PFSK-1 (cell line): ENCODE measurements at regions not wholly inside any gene's neighbourhood (a gene's known extent, or its start where the extent isn't known, plus 50 kb on each side); places are given as distances from the start of the nearest gene placed in this dataset.

ENCODE experiments used
- FOXP2 ChIP-seq: optimal IDR thresholded peaks from 2 replicates; pipeline ENCODE3; 2011; ENCODE audit warnings: borderline replicate concordance, control low read depth, inconsistent platforms; ENCODE audit not compliant: insufficient read depth; ENCODE audit errors: extremely low read length, extremely low read depth
- POLR2AphosphoS5 ChIP-seq: IDR thresholded peaks from 2 replicates; pipeline ENCODE4 v1.6.1; 2012; ENCODE audit warnings: low read depth, mild to moderate bottlenecking, control low read depth, low read length, moderate library complexity
- SIN3A ChIP-seq: IDR thresholded peaks from 2 replicates; pipeline ENCODE4 v1.6.1; 2012; ENCODE audit warnings: mild to moderate bottlenecking, low read length, moderate library complexity, borderline replicate concordance; ENCODE audit not compliant: insufficient read depth
- TAF1 ChIP-seq: IDR thresholded peaks from 2 replicates; pipeline ENCODE4 v1.6.1; 2012; ENCODE audit warnings: low read length, control low read depth, borderline replicate concordance; ENCODE audit not compliant: insufficient read depth
- TF ChIP-seq, protein P1 (sequence below), 2 experiments: IDR thresholded peaks; 2 replicates each; pipeline versions ENCODE4 v1.6.1 to v1.8.0; 2011 to 2012; ENCODE audit warnings: low read depth in 2 of 2, low read length in 2 of 2, control low read depth in 1 of 2, inconsistent platforms in 1 of 2, mild to moderate bottlenecking in 1 of 2, moderate library complexity in 1 of 2; ENCODE audit not compliant: insufficient read depth in 1 of 2

DNA sequence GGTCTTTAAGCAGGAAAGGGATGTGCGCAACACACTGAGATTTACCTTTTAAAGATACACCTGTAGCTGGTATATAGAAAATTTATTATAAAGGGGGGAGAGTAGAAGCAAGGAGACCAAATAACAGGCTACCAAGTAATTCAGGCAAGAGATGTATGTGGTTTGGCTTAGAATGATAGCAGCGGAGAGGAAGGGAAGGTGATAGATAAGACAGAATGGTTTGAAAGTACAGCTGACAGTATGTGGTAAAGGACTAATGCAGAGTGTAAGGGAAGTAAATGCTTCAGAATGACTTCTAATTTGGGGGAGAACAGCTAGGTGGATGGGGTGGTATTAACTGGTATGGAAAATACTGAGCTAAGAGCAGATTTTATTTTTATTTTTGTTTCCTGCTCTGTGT, 308.9 kb downstream of the ANTXR2 start:
- TF ChIP-seq FOXP2 (no peak), POLR2AphosphoS5 (no peak), TAF1 (no peak), SIN3A (no peak)
- TF ChIP-seq, protein P1, sequence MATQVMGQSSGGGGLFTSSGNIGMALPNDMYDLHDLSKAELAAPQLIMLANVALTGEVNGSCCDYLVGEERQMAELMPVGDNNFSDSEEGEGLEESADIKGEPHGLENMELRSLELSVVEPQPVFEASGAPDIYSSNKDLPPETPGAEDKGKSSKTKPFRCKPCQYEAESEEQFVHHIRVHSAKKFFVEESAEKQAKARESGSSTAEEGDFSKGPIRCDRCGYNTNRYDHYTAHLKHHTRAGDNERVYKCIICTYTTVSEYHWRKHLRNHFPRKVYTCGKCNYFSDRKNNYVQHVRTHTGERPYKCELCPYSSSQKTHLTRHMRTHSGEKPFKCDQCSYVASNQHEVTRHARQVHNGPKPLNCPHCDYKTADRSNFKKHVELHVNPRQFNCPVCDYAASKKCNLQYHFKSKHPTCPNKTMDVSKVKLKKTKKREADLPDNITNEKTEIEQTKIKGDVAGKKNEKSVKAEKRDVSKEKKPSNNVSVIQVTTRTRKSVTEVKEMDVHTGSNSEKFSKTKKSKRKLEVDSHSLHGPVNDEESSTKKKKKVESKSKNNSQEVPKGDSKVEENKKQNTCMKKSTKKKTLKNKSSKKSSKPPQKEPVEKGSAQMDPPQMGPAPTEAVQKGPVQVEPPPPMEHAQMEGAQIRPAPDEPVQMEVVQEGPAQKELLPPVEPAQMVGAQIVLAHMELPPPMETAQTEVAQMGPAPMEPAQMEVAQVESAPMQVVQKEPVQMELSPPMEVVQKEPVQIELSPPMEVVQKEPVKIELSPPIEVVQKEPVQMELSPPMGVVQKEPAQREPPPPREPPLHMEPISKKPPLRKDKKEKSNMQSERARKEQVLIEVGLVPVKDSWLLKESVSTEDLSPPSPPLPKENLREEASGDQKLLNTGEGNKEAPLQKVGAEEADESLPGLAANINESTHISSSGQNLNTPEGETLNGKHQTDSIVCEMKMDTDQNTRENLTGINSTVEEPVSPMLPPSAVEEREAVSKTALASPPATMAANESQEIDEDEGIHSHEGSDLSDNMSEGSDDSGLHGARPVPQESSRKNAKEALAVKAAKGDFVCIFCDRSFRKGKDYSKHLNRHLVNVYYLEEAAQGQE (IDR thresholded peaks at IDR 0.05; ENCODE audit: insufficient read depth in 1 of 2, low read depth in 2 of 2, low read length in 2 of 2) = no peak

DNA sequence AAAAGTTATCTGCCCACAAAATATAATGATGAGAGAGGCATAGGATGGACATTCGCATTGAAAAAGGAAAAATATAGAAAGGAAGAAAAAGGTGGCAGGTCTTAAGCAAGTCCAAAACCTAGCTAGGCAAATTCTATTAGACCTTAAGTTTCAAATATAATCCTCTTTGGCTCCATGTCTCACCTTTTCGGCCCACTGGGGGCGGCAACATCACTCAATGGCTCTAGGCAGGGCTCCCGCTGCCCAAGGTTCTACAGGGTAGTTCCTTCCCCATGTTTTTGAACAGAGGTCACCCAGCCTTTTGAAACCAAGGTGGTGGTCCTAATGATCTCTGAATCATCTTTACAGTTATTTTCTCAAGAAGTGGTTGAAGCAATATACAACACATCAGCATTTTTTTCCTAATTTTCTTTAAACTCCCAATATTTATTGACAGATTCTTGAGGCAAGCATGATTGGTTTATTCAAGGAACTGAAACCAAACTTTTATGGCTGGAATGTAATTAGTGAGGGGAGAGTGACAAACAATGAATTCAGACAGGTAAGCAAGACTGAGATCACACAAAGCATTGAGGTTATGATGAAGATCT, 309.4 kb downstream of the ANTXR2 start:
- no peak for TF ChIP-seq POLR2AphosphoS5
- TF ChIP-seq, protein P1 (IDR thresholded peaks at IDR 0.05; ENCODE audit: insufficient read depth in 1 of 2, low read depth in 2 of 2, low read length in 2 of 2) = no peak
- TF ChIP-seq FOXP2 = no peak
- no peak for TF ChIP-seq TAF1
- no peak for TF ChIP-seq SIN3A

DNA sequence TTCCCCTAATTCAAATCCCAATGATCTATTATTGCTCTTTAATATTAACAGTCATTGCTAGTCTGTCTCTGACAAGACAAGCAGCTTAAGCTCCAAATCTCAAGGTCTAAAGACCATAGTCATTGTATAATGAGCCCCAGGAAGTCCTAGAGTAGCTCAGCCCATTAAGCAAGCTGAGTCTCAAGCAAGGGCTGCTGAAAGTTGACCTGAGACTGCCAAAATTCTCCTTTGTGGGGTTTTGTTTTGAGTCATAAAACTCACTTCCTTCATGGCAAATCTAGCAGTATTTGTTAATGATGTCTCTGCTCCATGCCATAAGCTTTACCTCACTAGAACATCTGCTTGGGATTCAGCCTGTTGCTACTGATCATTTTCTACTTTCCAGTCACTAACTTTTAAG, 313.2 kb downstream of the ANTXR2 start:
- TF ChIP-seq SIN3A (no peak), POLR2AphosphoS5 (no peak), TAF1 (no peak), FOXP2 (no peak)
- TF ChIP-seq, protein P1 (IDR thresholded peaks at IDR 0.05; ENCODE audit: insufficient read depth in 1 of 2, low read depth in 2 of 2, low read length in 2 of 2) = no peak

DNA sequence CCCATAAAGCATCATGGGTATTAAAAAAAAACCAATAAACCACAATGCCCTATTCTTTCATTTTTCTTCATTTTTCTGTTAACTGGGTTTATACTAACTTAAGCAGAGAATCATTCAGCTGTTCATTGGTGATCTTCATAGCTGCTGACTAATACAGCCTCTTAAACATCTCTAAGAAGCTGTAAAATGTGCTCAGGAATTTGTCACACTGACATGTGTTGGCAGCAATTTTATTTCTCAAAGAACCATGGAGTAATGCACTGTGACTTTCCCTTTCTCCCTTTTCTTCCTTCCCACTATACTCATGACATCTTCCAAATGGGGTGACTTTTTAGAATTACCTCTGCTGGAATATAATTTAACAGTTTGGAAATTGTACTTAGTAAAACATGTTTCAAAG, 315.4 kb downstream of the ANTXR2 start:
- TF ChIP-seq SIN3A (no peak), TAF1 (no peak), FOXP2 (no peak), POLR2AphosphoS5 (no peak)
- TF ChIP-seq, protein P1 (IDR thresholded peaks at IDR 0.05; ENCODE audit: insufficient read depth in 1 of 2, low read depth in 2 of 2, low read length in 2 of 2) = no peak

DNA sequence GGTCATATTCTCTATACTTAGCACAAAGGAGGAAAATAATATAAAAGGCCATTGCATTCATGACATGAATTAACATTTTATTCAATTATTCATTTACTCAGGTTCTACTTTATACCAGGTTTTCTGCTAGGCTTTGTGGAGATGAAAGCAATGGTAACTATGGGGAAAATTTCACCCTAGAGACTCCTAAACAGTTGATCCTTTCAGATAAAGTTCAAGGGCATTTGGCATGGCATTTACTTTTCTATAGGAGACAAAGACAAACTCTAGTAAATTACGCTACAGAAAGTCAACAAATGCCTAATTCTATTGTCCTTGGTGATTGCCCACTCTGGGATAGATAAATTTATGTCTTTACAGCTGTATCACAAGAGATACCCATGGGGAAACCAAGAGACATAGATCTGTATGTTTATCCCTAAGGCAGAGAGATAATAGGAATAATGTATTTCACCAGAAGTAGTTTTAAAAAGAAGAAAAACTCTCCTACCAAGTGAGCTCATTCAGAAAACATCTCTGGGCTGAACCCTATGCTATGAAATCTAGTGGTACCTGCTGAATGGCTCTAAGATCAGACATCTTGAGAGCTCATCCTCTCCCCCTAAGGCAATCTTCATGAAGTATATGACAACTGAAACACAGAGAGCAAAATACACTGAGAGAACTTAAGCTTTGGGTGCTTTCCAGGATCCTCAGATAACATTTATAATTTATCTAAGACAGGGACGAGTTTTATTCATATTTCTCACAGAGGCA, 316.7 kb downstream of the ANTXR2 start:
- TF ChIP-seq SIN3A (no peak), POLR2AphosphoS5 (no peak)
